HG02588 (cell line): ENCODE measurements at regions not wholly inside any gene's neighbourhood (a gene's known extent, or its start where the extent isn't known, plus 50 kb on each side); places are given as distances from the start of the nearest gene placed in this dataset.
A peak's percentile ranks its signal among the peaks of the same experiment; 100 is the strongest.
"Not testable (repeated sequence)": the region's sequence is repeated elsewhere in the genome, so short reads cannot be mapped to it uniquely, and the experiment has no call there.

ENCODE experiments used
- ATAC-seq: cut with Tn5 transposase; IDR thresholded peaks from one replicate; pipeline ENCODE4 v1.9.1; 2021; ENCODE audit warnings: mild to moderate bottlenecking, moderate library complexity; ENCODE audit not compliant: unreplicated experiment

- ATAC-seq = no peak
These were observed 198.1 kb downstream of the DAD1 start for GRCh38 chr14:22390824-22391461.

- no peak for ATAC-seq
These were observed 198.8 kb downstream of the DAD1 start for GRCh38 chr14:22390195-22390594.

DNA sequence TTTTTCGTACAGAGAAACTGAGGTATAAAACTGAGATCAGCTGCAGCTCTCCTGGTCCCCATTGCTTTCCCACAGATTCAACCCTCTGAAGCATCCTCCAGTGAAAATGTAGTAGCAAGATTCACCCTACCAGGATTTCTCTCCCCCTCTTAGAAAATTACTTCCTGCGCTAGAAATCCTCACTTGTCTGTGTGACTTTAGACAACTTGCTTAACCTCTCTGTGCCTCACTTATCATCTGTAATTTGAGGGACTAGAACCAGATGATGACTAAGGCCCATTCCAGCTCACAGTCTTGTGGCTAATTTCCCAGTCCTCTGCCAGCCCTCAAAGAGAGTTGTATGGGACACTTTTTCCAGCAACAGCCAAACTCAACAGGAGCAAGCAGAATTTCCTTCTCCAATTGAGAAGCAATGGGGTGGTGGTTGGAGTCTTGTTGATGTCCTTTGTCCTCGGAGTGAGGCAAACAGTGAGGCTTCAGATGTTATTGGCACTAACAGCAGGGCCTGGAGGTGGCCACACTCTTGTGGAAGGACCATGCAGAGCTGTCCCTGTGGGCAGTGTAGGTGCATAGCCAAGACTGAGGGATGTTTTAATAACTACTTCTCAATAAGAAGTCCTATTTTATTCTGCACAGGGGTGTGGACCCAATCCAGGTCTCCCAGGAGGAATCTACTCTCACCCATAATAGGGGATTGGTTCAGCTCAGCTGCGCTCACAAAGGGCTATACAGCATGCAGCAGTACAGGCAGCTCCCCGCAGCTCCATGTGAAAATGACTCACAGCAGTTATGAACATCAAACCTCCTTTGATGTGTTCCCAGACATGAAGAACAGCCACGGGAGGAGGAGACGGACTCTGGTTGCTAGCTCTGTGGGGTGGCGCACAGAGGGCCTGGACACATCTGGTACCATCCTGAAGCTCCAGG lies 200.1 kb downstream of the DAD1 start:
- no peak for ATAC-seq

DNA sequence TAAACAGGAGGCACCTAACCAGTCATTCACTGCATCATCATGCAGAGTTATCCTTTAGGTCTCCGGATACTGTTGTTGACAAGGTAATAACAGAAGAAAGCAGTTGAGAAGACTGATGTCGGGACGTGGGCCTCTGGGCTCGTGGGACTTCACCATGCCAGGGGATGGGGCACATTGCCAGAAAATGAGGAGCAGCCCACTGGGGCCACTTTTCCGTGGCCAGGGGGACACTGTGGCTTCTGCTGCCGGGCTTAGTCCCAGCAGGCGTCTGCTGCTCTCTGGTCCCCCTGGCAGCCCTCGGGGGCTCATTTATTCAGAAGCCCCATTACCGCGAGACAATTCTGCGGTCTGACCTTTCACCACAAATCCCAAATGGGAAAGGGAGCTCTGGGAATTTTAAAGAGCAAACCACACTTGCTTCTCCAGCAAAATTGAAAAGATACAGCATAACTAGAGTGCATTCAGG lies 201.2 kb downstream of the DAD1 start:
- no peak for ATAC-seq

- no peak for ATAC-seq
These were observed 201.9 kb downstream of the DAD1 start for GRCh38 chr14:22386924-22387775.

DNA sequence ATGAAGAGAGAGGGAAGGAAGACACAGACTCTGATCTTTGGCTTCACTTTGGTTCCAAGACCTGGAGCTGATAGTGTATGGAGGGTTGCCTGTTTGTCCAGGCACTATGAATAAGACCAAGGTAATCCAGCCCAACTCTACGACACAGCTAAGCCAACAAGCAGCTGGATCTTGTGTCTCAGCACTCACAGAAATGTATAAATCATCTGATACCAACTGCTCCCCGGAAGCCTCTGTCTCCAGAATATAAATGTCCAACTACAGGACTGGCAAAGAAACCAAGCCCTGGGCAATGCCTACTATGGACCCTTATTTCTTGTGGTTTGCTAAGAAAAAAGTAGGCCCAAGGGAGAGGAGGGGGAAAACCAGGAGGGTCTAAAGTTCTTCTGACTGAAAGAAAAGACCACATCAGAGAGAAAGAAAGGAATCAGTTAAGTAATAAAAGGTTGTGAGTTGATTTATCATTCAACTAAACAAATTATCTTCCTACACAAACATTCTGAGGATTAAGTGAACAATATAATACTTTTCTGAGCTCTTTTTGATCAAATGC lies 204.0 kb downstream of the DAD1 start:
- ATAC-seq = no peak

DNA sequence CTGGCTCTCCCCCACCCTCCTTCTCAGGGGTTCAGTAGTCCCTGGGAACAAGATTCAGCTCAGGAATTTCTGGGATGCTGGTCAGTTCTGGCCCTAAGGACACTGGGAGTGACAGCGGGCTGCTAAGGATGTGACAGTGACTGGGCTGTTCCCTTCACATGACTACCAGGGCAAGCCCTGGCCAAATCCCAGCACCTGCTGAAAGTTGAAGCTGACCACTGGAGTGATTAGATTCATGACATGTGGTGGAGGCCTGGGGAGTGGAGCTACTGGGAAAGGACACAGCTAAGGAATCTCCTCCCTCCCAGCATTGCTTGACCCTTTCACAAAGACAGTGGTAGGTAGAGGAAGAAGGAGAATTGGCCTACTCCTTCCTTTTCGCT lies 204.9 kb downstream of the DAD1 start:
- peak; percentile 4 for ATAC-seq

DNA sequence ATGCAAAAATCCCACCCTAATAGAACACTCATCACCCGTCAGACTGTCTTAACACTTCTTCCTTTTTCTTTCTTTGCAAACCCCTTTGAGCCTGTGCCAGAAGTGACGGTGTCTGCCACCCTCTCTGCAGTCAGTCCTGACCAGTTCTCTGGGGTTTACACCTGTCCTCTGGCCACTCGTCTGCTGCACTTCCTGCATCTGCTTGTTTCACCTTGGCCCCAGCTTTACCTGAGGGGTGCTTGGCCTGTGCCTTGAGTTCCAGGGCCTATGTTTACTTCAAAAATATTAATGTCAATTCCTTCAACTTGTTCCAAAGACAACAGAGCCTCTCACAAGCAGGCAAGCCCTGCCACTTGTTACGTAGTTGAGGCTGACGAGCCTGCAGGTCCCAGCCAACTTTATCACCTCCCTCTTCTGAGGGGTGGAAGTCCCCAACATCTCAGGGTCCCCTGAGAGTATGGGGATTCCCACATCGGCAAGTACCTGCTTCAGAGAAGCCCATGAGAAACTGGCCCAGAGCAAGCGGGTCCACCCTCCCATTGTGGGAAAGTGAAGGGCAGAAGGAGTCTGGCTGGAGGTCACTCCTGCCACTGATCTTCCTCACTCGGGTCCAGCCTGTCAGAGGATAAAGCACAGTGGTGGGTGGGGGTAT lies 205.4 kb downstream of the DAD1 start:
- peak; percentile 59 for ATAC-seq

DNA sequence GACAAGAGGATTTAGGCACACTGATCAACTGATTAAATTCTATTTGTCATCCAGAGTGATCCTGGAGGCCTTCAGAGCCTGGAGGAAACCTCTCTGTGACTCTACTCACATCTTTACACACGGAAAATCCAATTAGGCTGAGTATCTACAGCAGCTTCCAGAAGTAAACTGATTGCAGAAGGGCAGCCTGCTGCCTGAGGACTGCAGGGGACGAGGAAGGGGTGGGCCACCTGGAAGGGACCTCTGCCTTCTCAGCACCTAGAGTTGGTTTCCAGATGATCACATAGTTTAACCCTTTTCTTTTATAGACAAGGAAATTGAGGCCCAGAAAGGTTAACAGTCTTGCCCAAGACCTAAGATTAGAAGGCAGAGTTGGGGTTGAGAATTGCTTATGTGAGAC lies 206.1 kb downstream of the DAD1 start:
- no peak for ATAC-seq

DNA sequence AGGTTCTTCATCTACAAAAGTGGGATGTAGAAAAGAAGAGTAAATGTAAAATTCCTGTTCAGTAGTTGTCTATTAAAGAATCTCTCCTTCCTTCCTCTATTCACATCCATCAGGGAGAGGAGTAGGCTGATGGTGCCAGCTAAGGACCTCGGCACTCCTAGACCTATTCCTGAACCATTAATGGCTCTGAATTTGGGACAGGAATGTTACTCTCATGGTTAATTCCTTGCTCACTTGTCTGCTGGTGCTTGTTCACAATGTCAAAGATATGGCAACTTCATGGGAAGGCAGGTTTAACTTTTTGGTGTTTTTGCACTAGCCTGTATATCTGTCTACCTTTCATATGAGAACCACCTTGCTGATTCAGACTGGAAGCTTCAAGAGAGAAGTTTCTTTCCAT lies 206.6 kb downstream of the DAD1 start:
- no peak for ATAC-seq

GRCh38 chr14:22381766-22382165 lies 207.3 kb downstream of the DAD1 start:
- no peak for ATAC-seq

GRCh38 chr14:22381408-22381760 lies 207.6 kb downstream of the DAD1 start:
- no peak for ATAC-seq

DNA sequence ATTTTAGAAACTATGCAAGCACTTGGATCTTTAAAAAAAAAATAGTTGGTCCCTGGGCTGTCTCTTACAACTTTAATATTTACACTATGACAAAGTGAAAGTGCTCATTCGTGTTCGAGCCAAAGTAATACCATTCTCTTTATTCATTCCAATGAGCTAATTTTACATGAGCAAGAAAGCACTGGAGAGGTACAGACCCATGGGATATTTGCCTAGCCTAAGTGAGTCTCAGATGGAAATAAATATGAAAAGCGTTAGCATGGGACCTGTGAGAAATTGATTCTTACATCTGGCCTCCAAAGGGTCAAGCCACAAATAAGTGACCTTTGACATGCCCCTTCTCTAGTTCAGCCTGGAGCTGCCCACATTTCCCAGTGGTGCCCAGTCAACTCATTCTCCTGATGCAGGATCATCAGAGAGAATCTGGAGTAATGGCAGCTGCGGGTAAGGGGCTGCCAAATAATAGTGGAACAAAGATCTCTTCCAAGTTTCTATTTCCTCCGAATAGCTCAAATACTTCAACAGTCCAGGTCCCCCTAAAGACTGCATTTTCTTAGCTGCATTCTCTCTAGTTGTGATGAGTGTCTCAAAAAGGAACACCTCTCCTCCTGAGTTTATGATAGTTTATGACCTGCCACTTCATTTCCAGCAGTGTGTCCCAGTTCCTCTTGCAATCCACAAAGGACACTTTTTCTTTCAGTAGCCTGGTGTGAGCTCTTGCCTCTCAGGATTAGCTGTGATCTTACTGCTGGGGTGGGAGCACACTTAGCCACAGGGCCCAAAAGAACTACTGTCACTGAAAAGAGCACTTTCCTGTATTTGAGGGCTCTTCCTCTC lies 208.2 kb downstream of the DAD1 start:
- no peak for ATAC-seq

DNA sequence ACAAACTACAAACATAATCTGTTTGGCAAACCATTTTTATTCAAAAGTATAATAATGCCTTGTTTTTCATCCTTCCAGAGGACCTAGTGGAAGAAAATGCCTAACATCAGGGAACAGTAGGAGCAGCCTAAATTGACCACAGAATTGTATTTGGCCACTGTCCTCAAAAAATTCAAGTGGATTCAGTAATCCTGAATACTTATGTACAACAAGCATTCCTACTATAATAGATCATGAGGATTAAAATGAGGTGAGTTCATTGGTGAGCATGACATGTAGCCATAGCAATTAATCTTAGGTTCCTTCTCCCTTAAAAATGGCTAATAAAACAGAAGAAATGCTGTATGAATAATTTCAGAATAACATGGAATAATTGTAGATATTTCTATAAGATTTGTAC lies 209.3 kb downstream of the DAD1 start:
- no peak for ATAC-seq

DNA sequence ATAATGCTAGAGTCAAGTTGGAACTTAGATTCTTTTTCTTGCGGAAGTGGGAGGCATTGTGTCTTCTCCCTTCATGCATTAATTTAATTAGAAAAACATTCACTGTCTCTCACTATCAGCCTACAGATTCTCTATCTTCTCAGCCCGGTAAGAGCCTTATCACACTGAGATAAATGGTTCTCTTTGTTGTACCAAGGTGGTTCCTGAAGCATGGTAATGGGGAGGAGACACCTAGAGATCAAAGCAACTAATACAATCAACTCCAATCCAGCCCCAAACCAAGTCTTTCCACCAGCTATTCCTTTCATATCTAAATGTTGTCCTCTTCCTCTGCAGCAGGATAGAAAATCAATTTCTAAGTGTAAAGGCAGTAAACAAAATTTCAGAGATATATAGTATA lies 210.8 kb downstream of the DAD1 start:
- ATAC-seq = no peak

- ATAC-seq = no peak
These were observed 213.6 kb downstream of the DAD1 start for GRCh38 chr14:22375321-22375930.

GRCh38 chr14:22370084-22370847 lies 218.8 kb downstream of the DAD1 start:
- ATAC-seq = no peak

DNA sequence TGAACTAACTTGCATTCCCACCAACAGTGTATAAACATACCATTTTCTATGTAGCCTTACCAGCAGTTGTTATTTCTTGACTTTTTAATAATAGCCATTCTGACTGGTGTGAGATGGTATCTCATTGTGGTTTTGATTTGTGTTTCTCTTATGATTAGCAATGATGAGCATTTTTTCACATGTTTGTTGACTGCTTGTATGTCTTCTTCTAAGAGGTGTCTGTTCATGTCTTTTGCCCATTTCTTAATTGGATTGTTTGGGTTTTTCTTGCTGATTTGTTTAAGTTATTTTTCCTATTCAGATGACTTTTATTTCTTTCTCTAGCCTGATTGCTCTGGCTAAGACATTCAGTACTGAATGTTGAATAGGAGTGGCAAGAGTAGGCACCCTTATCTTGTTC lies 230.3 kb downstream of the DAD1 start:
- no peak for ATAC-seq

DNA sequence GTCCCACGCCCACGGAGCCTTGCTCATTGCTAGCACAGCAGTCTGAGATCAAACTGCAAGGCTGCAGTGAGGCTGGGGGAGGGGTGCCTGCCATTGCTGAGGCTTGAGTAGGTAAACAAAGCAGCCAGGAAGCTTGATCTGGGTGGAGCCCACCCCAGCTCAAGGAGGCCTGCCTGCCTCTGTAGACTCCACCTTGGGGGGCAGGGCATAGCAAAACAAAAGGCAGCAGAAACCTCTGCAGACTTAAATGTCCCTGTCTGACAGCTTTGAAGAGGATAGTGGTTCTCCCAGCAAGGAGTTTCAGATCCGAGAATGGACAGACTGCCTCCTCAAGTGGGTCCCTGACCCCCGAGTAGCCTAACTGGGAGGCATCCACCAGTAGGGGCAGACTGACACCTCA lies 239.7 kb downstream of the DAD1 start:
- ATAC-seq = not testable (repeated sequence)
